Sigmoid colon (tissue), 4 donors: ENCODE measurements at regions not wholly inside any gene's neighbourhood (a gene's known extent, or its start where the extent isn't known, plus 50 kb on each side); places are given as distances from the start of the nearest gene placed in this dataset.

ENCODE experiments used
- POLR2AphosphoS5 ChIP-seq, 4 donors: sonication (generic); formaldehyde crosslinking; IDR thresholded peaks; one replicate each; pipeline ENCODE4 v1.6.1; 2017; ENCODE audit warnings: antibody characterized with exemption in 4 of 4
- TF ChIP-seq, protein P1 (sequence below), 4 experiments: fragments of 450-650 bp in 3 of 4; fragments of 200-600 bp in 1 of 4; IDR thresholded peaks; one replicate each; pipeline ENCODE4 v1.5.1; 2016 to 2019; ENCODE audit warnings: antibody characterized with exemption in 4 of 4, mild to moderate bottlenecking in 3 of 4, moderate library complexity in 2 of 4

GRCh38 chr7:101720324-101720723 lies 91.2 kb upstream of the MYL10 start:
- TF ChIP-seq, protein P1, sequence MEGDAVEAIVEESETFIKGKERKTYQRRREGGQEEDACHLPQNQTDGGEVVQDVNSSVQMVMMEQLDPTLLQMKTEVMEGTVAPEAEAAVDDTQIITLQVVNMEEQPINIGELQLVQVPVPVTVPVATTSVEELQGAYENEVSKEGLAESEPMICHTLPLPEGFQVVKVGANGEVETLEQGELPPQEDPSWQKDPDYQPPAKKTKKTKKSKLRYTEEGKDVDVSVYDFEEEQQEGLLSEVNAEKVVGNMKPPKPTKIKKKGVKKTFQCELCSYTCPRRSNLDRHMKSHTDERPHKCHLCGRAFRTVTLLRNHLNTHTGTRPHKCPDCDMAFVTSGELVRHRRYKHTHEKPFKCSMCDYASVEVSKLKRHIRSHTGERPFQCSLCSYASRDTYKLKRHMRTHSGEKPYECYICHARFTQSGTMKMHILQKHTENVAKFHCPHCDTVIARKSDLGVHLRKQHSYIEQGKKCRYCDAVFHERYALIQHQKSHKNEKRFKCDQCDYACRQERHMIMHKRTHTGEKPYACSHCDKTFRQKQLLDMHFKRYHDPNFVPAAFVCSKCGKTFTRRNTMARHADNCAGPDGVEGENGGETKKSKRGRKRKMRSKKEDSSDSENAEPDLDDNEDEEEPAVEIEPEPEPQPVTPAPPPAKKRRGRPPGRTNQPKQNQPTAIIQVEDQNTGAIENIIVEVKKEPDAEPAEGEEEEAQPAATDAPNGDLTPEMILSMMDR (IDR thresholded peaks at IDR 0.05): no peak
- TF ChIP-seq POLR2AphosphoS5 (IDR thresholded peaks at IDR 0.05): no peak
